DOHH2 (cell line): ENCODE measurements at regions not wholly inside any gene's neighbourhood (a gene's known extent, or its start where the extent isn't known, plus 50 kb on each side); places are given as distances from the start of the nearest gene placed in this dataset.

Source experiments
- H3F3A ChIP-seq: fragments of 200-600 bp; sonication (generic), shearing (Covaris generic); 2 replicates; pipeline ENCODE4 v1.6.0; 2016; ENCODE audit warnings: antibody characterized with exemption, mild to moderate bottlenecking; ENCODE audit not compliant: control insufficient read depth, insufficient read depth
- H3K27ac ChIP-seq: fragments of 200-600 bp; sonication (generic); 2 replicates; pipeline ENCODE4 v1.5.1; 2014; ENCODE audit warnings: low read depth, mild to moderate bottlenecking, low read length, moderate library complexity
- H3K27me3 ChIP-seq: fragments of 200-600 bp; sonication (generic); 2 replicates; pipeline ENCODE4 v1.6.1; 2014; ENCODE audit warnings: mild to moderate bottlenecking, low read length, mixed read lengths; ENCODE audit not compliant: control insufficient read depth
- H3K36me3 ChIP-seq: fragments of 200-600 bp; sonication (generic); 2 replicates; pipeline ENCODE4 v1.6.1; 2014; ENCODE audit warnings: mild to moderate bottlenecking, low read length, moderate library complexity, mixed read lengths; ENCODE audit not compliant: control insufficient read depth
- H3K4me1 ChIP-seq: fragments of 200-600 bp; sonication (generic); 2 replicates; pipeline ENCODE4 v1.6.1; 2014; ENCODE audit warnings: mild to moderate bottlenecking, low read length, mixed read lengths; ENCODE audit not compliant: control insufficient read depth
- H3K4me2 ChIP-seq: fragments of 200-600 bp; sonication (generic); 2 replicates; pipeline ENCODE4 v1.6.0; 2014; ENCODE audit warnings: mild to moderate bottlenecking, low read length, moderate library complexity
- H3K4me3 ChIP-seq: fragments of 200-600 bp; sonication (generic); 2 replicates; pipeline ENCODE4 v1.5.1; 2014; ENCODE audit warnings: mild to moderate bottlenecking, low read length, mixed read lengths
- H3K79me2 ChIP-seq: fragments of 200-600 bp; sonication (generic); 2 replicates; pipeline ENCODE4 v1.6.1; 2014; ENCODE audit warnings: mild to moderate bottlenecking, low read length, mixed read lengths; ENCODE audit not compliant: control insufficient read depth
- H3K9me2 ChIP-seq: fragments of 200-600 bp; sonication (generic); replicated peaks from 2 replicates; pipeline ENCODE4 v1.6.1; 2014; ENCODE audit warnings: mild to moderate bottlenecking, low read length, mixed read lengths; ENCODE audit not compliant: control insufficient read depth
- H3K9me3 ChIP-seq: fragments of 200-600 bp; sonication (generic); 2 replicates; pipeline ENCODE4 v1.6.1; 2014; ENCODE audit warnings: antibody characterized with exemption, low read length, mixed read lengths; ENCODE audit not compliant: control insufficient read depth, insufficient read depth
- H4K20me1 ChIP-seq: fragments of 200-600 bp; sonication (generic); 2 replicates; pipeline ENCODE4 v1.6.0; 2014; ENCODE audit warnings: low read depth, mild to moderate bottlenecking, antibody characterized with exemption, low read length, moderate library complexity; ENCODE audit not compliant: control insufficient read depth, insufficient read depth
- EZH2phosphoT487 ChIP-seq: fragments of 200-600 bp; sonication (generic); IDR thresholded peaks from 2 replicates; pipeline ENCODE4 v1.6.1; 2017; ENCODE audit warnings: borderline replicate concordance, mild to moderate bottlenecking, antibody characterized with exemption, low read length, moderate library complexity, mixed read lengths
- TF ChIP-seq, protein P1 (sequence below): fragments of 200-600 bp; sonication (generic); IDR thresholded peaks from one replicate; pipeline ENCODE4 v1.5.1; 2014; ENCODE audit warnings: antibody characterized with exemption, mild to moderate bottlenecking, low read depth, low read length; ENCODE audit not compliant: poor library complexity, severe bottlenecking

DNA sequence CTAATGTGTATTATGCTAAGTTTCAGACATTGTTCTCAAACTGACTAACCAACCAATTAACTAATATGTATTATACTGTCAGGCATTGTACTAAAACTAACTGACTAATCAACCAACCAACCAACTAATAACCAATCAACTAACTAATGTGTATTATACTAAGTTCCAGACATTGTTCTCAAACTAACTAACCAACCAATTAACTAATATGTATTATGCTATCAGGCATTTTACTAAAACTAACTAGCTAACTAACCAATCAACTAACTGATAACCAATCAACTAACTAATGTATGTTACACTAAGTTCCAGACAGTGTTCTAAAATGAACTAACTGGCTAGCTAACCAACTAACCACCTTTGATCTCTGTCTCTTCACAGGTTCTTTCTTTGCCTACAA, 152.3 kb downstream of the SUDS3 start:
- H4K20me1 ChIP-seq: no peaks in the 10 kb centered on the region
- H3K27me3 ChIP-seq: no peaks in the 10 kb centered on the region
- H3K9me2 ChIP-seq: no peaks in the 10 kb centered on the region
- TF ChIP-seq, protein P1, sequence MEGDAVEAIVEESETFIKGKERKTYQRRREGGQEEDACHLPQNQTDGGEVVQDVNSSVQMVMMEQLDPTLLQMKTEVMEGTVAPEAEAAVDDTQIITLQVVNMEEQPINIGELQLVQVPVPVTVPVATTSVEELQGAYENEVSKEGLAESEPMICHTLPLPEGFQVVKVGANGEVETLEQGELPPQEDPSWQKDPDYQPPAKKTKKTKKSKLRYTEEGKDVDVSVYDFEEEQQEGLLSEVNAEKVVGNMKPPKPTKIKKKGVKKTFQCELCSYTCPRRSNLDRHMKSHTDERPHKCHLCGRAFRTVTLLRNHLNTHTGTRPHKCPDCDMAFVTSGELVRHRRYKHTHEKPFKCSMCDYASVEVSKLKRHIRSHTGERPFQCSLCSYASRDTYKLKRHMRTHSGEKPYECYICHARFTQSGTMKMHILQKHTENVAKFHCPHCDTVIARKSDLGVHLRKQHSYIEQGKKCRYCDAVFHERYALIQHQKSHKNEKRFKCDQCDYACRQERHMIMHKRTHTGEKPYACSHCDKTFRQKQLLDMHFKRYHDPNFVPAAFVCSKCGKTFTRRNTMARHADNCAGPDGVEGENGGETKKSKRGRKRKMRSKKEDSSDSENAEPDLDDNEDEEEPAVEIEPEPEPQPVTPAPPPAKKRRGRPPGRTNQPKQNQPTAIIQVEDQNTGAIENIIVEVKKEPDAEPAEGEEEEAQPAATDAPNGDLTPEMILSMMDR: no peak
- TF ChIP-seq EZH2phosphoT487: no peak
- H3K27ac ChIP-seq: no peak overlapping the region
- no peaks in the 10 kb centered on the region for H3K79me2 ChIP-seq
- H3K9me3 ChIP-seq: no peaks in the 10 kb centered on the region
- H3K4me2 ChIP-seq: no peak overlapping the region
- no peak overlapping the region for H3K4me3 ChIP-seq
- no peaks in the 10 kb centered on the region for H3K36me3 ChIP-seq
- H3F3A ChIP-seq: no peaks in the 10 kb centered on the region
- no peaks in the 10 kb centered on the region for H3K4me1 ChIP-seq

GRCh38 chr12:118534003-118534402, 157.6 kb downstream of the SUDS3 start:
- H3K4me1 ChIP-seq: no peaks in the 10 kb centered on the region
- H3K36me3 ChIP-seq: no peaks in the 10 kb centered on the region
- no peaks in the 10 kb centered on the region for H3F3A ChIP-seq
- no peak overlapping the region for H3K4me3 ChIP-seq
- TF ChIP-seq, protein P1: no peak
- TF ChIP-seq EZH2phosphoT487: no peak
- H3K79me2 ChIP-seq: no peaks in the 10 kb centered on the region
- H3K9me2 ChIP-seq: no peaks in the 10 kb centered on the region
- H3K4me2 ChIP-seq: no peak overlapping the region
- H3K27ac ChIP-seq: no peak overlapping the region
- no peaks in the 10 kb centered on the region for H3K9me3 ChIP-seq
- H4K20me1 ChIP-seq: no peaks in the 10 kb centered on the region
- H3K27me3 ChIP-seq: no peaks in the 10 kb centered on the region

DNA sequence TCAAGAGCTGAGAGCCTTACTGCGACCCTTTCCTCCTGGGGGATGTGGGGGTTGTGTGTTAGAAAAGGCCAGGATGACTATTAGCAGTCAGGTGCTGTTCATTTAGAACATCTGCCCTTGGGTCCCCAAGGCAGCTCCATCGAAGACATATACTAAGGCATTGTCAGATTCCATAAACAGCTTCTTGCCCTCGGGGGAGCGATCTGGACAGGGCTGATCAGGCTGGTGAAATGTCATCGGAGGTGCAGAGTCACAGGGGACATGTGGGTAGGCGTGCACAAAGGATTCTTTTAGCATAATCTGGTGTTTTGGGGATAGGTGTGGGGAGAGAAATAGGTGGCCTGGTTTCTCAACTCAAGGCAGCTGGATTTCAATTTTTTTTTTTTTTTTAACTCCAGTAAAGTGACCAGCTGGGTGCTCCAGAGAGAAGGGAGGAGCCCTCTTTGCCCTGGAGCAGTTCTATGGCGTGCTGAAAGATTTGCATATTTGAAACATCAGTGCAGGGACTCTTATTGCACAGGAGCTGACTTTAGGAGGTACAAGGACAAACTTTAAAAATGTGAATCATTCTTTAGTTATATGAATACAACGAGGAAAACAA, 160.1 kb downstream of the SUDS3 start:
- Histone ChIP-seq H3K4me3 (no peak overlapping the region), H3K9me3 (no peaks in the 10 kb centered on the region), H3K4me2 (no peak overlapping the region)

More for the DNA sequence above, 160.1 kb downstream of the SUDS3 start:
- H3K9me2 ChIP-seq: no peaks in the 10 kb centered on the region
- H3K27ac ChIP-seq: no peak overlapping the region
- no peaks in the 10 kb centered on the region for H3F3A ChIP-seq
- no peak for TF ChIP-seq EZH2phosphoT487
- TF ChIP-seq, protein P1: no peak
- H3K27me3 ChIP-seq: no peaks in the 10 kb centered on the region
- no peaks in the 10 kb centered on the region for H3K79me2 ChIP-seq
- no peaks in the 10 kb centered on the region for H3K4me1 ChIP-seq
- H3K36me3 ChIP-seq: no peaks in the 10 kb centered on the region
- H4K20me1 ChIP-seq: no peaks in the 10 kb centered on the region
